Lower lobe of right lung (tissue), 2 donors: ENCODE measurements at regions not wholly inside any gene's neighbourhood (a gene's known extent, or its start where the extent isn't known, plus 50 kb on each side); places are given as distances from the start of the nearest gene placed in this dataset.

Source experiments
- ATAC-seq, 2 donors: fragments of 200-7000 bp; cut with Tn5 transposase; one replicate each; pipeline ENCODE4 v1.9.1; 2020 to 2022; ENCODE audit warnings: mild to moderate bottlenecking in 2 of 2, moderate library complexity in 2 of 2
- DNase-seq: peaks from one replicate; pipeline ENCODE4 v3.0.0-alpha.2; 2020
- H3K27ac ChIP-seq: fragments of 200-600 bp; one replicate; pipeline ENCODE4 v1.8.0; 2022
- H3K27me3 ChIP-seq: fragments of 200-600 bp; one replicate; pipeline ENCODE4 v1.8.0; 2022; ENCODE audit warnings: low read depth
- H3K36me3 ChIP-seq: fragments of 200-600 bp; one replicate; pipeline ENCODE4 v1.8.0; 2022; ENCODE audit warnings: mild to moderate bottlenecking
- H3K4me1 ChIP-seq: fragments of 200-600 bp; one replicate; pipeline ENCODE4 v1.8.0; 2022
- H3K4me3 ChIP-seq: fragments of 200-600 bp; one replicate; pipeline ENCODE4 v1.8.0; 2022; ENCODE audit warnings: mild to moderate bottlenecking
- H3K9me3 ChIP-seq: fragments of 200-600 bp; one replicate; pipeline ENCODE4 v1.8.0; 2022
- CTCF ChIP-seq: fragments of 200-600 bp; IDR thresholded peaks from one replicate; pipeline ENCODE4 v1.8.0; 2022; ENCODE audit warnings: antibody characterized with exemption, mild to moderate bottlenecking
- intact Hi-C: fragments of 100-400 bp; cut with DNase I; formaldehyde crosslinking; loops from one replicate; pipeline ENCODE4 v1.11.0; 2022
- donor health status: DM: no; HTN: yes; CAD: no; lungs with severe emphysema.

DNA sequence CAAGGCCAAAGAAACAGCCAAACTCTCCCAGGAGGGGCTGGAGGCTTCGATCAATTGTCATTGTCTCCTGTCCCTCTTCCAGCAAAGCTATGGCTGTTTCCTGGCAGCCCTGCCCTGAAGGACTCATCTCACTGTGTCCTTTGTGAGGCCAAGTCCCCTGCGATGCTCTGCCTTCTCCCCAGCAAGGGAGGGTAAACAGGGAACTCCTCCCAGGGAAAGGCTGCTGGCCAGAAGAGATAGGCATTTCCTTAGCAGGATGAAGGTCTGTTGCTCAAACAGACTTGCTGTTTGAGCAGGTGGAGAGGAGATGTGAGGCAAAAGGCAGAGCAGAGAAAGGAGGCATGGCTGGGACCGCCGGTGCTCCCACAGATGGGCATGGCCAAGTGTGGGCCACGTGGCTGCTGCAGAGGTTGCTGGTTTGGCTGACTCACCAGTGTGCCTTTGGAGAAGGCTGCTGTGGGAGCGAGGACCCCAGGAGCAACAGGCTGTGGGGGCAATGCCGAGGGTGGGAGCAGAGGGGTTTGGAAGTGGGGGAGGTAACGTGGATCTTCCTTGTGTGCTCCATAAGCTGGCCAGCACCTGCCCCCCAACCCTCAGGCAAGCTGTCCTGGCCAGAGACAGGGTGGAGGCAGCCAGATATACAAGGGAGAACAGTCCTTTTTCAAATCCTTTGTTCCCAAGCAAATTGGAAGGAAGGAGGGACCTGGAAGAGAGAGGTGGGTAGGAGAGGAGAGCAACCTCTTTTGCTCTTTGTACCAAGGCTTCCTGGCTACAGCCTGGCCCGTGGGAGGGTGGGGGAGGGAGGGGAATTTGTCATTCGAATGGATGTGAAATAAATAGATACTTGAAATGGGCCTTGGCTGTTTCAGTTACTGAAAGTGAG, 449.8 kb downstream of the SIPA1L2 start:
- no peak overlapping the region for H3K4me3 ChIP-seq
- H3K9me3 ChIP-seq, result no peaks in the 10 kb centered on the region
- DNase-seq (no peak), ATAC-seq (no peak)
- H3K36me3 ChIP-seq, result no peaks in the 10 kb centered on the region
- H3K27ac ChIP-seq, result no peak overlapping the region
- H3K27me3 ChIP-seq, result no peaks in the 10 kb centered on the region
- no peaks in the 10 kb centered on the region for H3K4me1 ChIP-seq
- no peak for TF ChIP-seq CTCF
- intact Hi-C loops, result no loop called here

DNA sequence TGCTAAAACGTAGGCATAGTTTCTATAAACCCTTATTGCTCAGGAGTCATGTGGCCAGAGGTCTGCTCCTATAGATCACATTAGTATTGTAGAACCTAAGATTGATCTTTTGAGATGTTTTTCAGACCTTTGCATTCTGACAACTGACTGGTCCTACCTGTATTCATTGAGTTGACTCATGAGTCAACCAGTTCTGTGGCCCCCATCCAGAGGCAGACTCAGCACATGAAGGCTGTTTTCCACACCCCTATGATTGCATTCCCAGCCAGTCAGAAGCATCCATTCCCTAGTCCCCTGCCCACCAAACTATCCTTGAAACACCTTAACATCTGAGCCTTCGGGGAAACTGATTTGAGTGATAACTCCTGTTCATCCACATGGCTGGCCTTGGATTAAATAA, 451.7 kb downstream of the SIPA1L2 start:
- H3K27me3 ChIP-seq, result no peaks in the 10 kb centered on the region
- H3K27ac ChIP-seq, result no peak overlapping the region
- no peaks in the 10 kb centered on the region for H3K36me3 ChIP-seq
- intact Hi-C loops, result no loop called here
- TF ChIP-seq CTCF, result no peak
- H3K9me3 ChIP-seq, result no peaks in the 10 kb centered on the region
- no peak for DNase-seq
- H3K4me1 ChIP-seq, result no peaks in the 10 kb centered on the region
- no peak overlapping the region for H3K4me3 ChIP-seq
- ATAC-seq, result no peak

DNA sequence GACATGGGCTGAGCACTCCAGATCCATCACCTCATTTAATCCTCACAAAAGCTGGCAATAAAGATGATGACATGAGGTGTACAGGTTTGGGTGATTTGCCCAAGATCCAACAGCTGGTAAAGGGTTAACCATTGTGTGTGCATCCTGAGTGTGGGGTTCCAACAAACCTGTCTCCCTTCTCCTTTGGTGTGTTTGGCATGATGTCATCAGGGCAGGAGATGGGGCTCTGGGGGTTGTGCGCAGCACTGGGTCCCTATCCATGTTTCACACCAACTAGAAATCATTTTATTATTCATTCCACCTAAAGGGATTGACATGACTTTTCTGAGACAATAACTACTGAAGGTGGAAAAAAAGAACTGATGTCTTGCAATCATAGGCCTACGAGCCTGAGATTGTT, 452.5 kb downstream of the SIPA1L2 start:
- Histone ChIP-seq H3K27me3 (no peaks in the 10 kb centered on the region), H3K4me1 (no peaks in the 10 kb centered on the region), H3K36me3 (no peaks in the 10 kb centered on the region), H3K4me3 (no peak overlapping the region), H3K27ac (no peak overlapping the region), H3K9me3 (no peaks in the 10 kb centered on the region)
- ATAC-seq (no peak), DNase-seq (no peak)
- intact Hi-C loops, result no loop called here
- no peak for TF ChIP-seq CTCF

DNA sequence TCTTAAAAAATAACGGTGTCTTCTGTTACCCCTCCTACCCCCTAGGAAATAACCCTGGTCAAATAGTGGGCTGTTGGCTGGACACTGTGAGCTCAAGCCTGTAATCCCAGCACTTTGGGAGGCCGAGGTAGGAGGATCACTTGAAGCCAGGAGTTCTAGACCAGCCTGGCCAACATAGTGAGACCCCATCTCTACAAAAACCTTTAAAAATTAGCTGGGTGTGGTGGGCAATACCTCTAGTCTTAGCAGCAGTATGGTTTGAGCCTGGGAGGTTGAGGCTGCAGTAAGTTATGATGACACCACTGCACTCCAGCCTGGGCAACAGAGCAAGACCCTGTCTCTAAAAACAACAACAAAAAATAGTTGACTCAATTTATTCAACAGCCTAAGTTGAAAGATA, 453.7 kb downstream of the SIPA1L2 start:
- Histone ChIP-seq H3K9me3 (no peaks in the 10 kb centered on the region), H3K4me1 (no peaks in the 10 kb centered on the region), H3K27me3 (no peaks in the 10 kb centered on the region), H3K4me3 (no peak overlapping the region), H3K27ac (no peak overlapping the region), H3K36me3 (no peaks in the 10 kb centered on the region)
- DNase-seq (no peak), ATAC-seq (no peak)
- TF ChIP-seq CTCF, result no peak
- intact Hi-C loops, result no loop called here

DNA sequence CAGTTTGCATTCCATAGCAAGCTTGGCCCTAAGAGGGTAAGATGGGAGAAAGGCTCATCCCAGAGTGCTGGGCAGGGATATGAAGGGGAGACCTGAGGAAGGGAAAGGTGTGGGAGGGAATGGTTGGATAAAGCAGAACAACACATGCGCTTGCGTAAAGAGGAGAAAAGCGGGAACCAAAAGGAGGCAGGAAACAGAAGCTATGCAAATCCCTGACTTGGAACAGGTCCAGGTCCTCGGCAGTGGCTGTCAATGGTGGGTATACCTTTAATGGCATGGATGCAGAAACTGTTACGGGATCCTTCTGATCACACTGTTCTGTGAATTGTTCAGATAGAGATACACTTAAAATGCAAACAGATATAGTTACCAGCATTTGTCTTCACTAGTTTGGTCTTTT, 455.6 kb downstream of the SIPA1L2 start:
- Histone ChIP-seq H3K36me3 (no peaks in the 10 kb centered on the region), H3K4me1 (no peaks in the 10 kb centered on the region), H3K27ac (no peak overlapping the region), H3K4me3 (no peak overlapping the region), H3K9me3 (no peaks in the 10 kb centered on the region), H3K27me3 (no peaks in the 10 kb centered on the region)
- DNase-seq (no peak), ATAC-seq (no peak)
- TF ChIP-seq CTCF, result no peak
- intact Hi-C loops, result no loop called here
